ENCODE measurements at regions not wholly inside any gene's neighbourhood (a gene's known extent, or its start where the extent isn't known, plus 50 kb on each side); places are given as distances from the start of the nearest gene placed in this dataset.
A peak's percentile ranks its signal among the peaks of the same experiment; 100 is the strongest.

DNA sequence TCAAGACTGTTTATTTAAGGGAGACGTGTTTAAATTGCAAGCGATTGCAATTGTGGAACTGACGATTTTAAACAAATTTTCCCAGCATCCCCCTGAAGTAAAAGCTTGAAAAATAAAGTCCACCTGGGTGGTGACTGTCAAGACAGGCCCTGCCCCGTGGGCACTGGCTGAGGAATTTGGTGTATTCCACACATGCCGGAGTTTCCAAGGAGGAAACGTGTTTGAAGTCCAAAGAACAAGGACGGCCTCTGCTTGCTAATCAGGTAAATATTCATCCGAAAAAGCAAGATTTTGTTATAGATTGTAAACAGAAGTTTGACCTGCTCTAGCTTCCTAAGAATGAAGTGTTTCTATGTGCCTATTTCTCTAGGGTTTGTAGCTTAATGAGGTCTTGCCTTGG, 505.1 kb downstream of the QKI start:
- Histone ChIP-seq H2AFZ (ENCODE audit: low read depth, low read length) (no peak overlapping the region), H3F3A (ENCODE audit: insufficient read depth, low read length, poor library complexity, severe bottlenecking) (no peaks in the 10 kb centered on the region), H3K4me2 (ENCODE audit: low read length) (no peak overlapping the region), H3K9me2 (ENCODE audit: insufficient read depth, low read length) (no peaks in the 10 kb centered on the region), H3K27ac (ENCODE audit: low read length) (no peak overlapping the region), H3K9me3 (ENCODE audit: low read length) (no peaks in the 10 kb centered on the region), H3K79me2 (replicated peaks; ENCODE audit: insufficient read depth, low read length) (no peaks in the 10 kb centered on the region), H3K36me3 (ENCODE audit: insufficient read depth, low read length) (no peaks in the 10 kb centered on the region), H4K20me1 (ENCODE audit: insufficient read depth) (no peaks in the 10 kb centered on the region), H3K9ac (ENCODE audit: low read length) (no peak overlapping the region), H3K4me3 (ENCODE audit: low read length) (no peak overlapping the region), H3K27me3 (ENCODE audit: insufficient read depth, low read depth, low read length) (no peaks in the 10 kb centered on the region)
- TF ChIP-seq, protein P1, sequence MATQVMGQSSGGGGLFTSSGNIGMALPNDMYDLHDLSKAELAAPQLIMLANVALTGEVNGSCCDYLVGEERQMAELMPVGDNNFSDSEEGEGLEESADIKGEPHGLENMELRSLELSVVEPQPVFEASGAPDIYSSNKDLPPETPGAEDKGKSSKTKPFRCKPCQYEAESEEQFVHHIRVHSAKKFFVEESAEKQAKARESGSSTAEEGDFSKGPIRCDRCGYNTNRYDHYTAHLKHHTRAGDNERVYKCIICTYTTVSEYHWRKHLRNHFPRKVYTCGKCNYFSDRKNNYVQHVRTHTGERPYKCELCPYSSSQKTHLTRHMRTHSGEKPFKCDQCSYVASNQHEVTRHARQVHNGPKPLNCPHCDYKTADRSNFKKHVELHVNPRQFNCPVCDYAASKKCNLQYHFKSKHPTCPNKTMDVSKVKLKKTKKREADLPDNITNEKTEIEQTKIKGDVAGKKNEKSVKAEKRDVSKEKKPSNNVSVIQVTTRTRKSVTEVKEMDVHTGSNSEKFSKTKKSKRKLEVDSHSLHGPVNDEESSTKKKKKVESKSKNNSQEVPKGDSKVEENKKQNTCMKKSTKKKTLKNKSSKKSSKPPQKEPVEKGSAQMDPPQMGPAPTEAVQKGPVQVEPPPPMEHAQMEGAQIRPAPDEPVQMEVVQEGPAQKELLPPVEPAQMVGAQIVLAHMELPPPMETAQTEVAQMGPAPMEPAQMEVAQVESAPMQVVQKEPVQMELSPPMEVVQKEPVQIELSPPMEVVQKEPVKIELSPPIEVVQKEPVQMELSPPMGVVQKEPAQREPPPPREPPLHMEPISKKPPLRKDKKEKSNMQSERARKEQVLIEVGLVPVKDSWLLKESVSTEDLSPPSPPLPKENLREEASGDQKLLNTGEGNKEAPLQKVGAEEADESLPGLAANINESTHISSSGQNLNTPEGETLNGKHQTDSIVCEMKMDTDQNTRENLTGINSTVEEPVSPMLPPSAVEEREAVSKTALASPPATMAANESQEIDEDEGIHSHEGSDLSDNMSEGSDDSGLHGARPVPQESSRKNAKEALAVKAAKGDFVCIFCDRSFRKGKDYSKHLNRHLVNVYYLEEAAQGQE (IDR thresholded peaks at IDR 0.05; ENCODE audit: borderline replicate concordance) = no peak
- TF ChIP-seq POLR2AphosphoS5 (IDR thresholded peaks at IDR 0.05) (no peak), RAD21 (conservative IDR thresholded peaks at IDR 0.05) (no peak), EZH2 (IDR thresholded peaks at IDR 0.05; ENCODE audit: borderline replicate concordance, insufficient read depth, low read length, poor library complexity, severe bottlenecking) (no peak), SMC3 (conservative IDR thresholded peaks at IDR 0.05; ENCODE audit: poor library complexity) (no peak), MXI1 (conservative IDR thresholded peaks at IDR 0.05; ENCODE audit: poor library complexity, severe bottlenecking) (no peak), TAF1 (IDR thresholded peaks at IDR 0.05; ENCODE audit: low read depth) (no peak), EP300 (conservative IDR thresholded peaks at IDR 0.05; ENCODE audit: poor library complexity, severe bottlenecking) (no peak)
- TF ChIP-seq, protein P2, sequence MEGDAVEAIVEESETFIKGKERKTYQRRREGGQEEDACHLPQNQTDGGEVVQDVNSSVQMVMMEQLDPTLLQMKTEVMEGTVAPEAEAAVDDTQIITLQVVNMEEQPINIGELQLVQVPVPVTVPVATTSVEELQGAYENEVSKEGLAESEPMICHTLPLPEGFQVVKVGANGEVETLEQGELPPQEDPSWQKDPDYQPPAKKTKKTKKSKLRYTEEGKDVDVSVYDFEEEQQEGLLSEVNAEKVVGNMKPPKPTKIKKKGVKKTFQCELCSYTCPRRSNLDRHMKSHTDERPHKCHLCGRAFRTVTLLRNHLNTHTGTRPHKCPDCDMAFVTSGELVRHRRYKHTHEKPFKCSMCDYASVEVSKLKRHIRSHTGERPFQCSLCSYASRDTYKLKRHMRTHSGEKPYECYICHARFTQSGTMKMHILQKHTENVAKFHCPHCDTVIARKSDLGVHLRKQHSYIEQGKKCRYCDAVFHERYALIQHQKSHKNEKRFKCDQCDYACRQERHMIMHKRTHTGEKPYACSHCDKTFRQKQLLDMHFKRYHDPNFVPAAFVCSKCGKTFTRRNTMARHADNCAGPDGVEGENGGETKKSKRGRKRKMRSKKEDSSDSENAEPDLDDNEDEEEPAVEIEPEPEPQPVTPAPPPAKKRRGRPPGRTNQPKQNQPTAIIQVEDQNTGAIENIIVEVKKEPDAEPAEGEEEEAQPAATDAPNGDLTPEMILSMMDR (IDR thresholded peaks at IDR 0.05; ENCODE audit: poor library complexity, severe bottlenecking) = no peak

DNA sequence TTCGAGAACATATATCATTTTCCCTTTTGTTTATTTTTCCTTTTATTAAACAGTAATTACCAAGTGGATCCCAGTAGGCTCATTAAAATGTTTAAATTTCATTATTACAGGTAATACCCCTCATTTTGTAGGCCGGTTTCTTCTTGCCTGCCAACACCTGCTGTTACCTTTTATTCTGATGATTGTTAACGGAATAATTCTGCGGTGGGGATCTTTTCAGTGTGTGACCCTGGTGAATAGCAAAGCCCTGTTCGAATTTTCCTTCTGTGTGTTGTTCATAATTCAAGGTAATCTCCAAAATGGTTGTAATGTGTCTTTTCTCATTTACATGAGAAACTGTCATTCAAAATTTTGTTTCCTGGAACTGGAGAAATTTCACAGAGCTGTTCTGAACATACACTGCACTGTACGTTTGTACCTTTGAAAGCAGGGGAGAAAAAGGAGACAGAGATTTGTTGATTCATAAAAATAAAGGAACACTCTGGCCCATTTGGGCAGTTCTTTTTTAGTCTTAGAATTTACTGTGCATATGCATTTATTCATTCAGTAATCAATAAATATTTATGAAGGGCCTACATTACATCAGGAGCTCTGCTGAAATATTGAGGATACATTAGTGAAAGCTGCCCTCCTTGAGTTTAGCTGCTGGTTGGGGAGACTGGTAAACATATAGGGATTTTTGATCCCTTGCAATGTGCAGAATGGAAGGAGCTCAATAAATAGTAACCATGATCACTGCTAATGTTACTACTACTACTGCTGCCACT, 502.0 kb downstream of the QKI start:
- H3K9me3 ChIP-seq (ENCODE audit: low read length) = no peaks in the 10 kb centered on the region
- H4K20me1 ChIP-seq (ENCODE audit: insufficient read depth) = no peaks in the 10 kb centered on the region
- H3K36me3 ChIP-seq (ENCODE audit: insufficient read depth, low read length) = no peaks in the 10 kb centered on the region
- H3K9me2 ChIP-seq (ENCODE audit: insufficient read depth, low read length) = no peaks in the 10 kb centered on the region
- H3K79me2 ChIP-seq (replicated peaks; ENCODE audit: insufficient read depth, low read length) = no peaks in the 10 kb centered on the region
- H3K27ac ChIP-seq (ENCODE audit: low read length) = no peak overlapping the region
- H3K9ac ChIP-seq (ENCODE audit: low read length) = no peak overlapping the region
- peak overlapping the region; percentile 1 for H3K4me3 ChIP-seq (ENCODE audit: low read length)
- H3K27me3 ChIP-seq (ENCODE audit: insufficient read depth, low read depth, low read length) = no peaks in the 10 kb centered on the region
- TF ChIP-seq, protein P1 (IDR thresholded peaks at IDR 0.05; ENCODE audit: borderline replicate concordance) = no peak
- no peak for TF ChIP-seq RAD21 (conservative IDR thresholded peaks at IDR 0.05)
- TF ChIP-seq MXI1 (conservative IDR thresholded peaks at IDR 0.05; ENCODE audit: poor library complexity, severe bottlenecking) = no peak
- no peak for TF ChIP-seq TAF1 (IDR thresholded peaks at IDR 0.05; ENCODE audit: low read depth)
- H3K4me2 ChIP-seq (ENCODE audit: low read length) = no peak overlapping the region
- no peaks in the 10 kb centered on the region for H3F3A ChIP-seq (ENCODE audit: insufficient read depth, low read length, poor library complexity, severe bottlenecking)
- H2AFZ ChIP-seq (ENCODE audit: low read depth, low read length) = no peak overlapping the region

Data from neural cell (in vitro differentiated cells).